Activated CD4-positive, alpha-beta T cell treated with anti-CD3 and anti-CD28 coated beads, Interleukin-2, amount 50 U/mL, for 48 hours (primary cell): ENCODE measurements at regions not wholly inside any gene's neighbourhood (a gene's known extent, or its start where the extent isn't known, plus 50 kb on each side); places are given as distances from the start of the nearest gene placed in this dataset.
A peak's percentile ranks its signal among the peaks of the same experiment; 100 is the strongest.

ENCODE experiments used
- DNase-seq, 2 experiments: peaks; one replicate each; pipeline ENCODE4 v3.0.0-alpha.2; 2020

DNA sequence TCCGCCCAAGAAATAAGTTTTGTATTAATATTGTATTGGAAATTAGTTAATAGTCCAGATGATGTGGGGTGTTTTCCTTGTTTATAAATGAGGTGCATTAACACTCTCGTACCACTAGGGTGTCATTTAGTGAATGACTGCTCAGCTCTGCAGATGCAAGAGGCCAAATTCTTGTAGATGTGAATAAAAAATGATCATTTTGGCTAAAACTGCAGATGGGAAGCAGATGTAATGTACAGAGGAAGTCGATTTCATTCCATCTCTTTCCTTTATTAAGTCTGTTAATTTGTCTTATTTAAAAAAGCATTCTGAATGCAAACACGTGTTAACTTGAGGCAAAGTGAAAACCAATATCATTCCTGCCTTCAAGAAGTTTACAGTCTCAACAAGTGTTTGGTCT lies 108.1 kb downstream of the DHX15 start:
- no peak for DNase-seq

DNA sequence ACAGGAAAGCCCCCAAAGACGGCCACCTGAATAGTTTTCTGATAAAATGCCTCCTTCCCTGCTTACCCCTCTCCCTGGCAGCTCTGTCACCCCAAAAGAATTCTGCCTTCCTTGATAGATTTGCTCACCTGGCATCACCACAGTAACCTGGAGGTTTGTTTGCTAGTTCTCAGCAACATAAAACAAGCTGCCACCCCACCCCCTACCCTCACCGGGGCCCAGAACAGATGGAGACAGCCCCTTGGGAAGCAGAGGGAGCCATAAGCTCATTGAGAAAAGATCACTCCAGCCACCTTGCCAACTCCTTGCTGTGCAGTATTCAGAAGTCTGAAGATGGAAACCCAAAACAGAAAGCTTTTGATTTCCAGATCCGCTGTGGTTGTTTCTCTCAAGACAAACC lies 108.6 kb downstream of the DHX15 start:
- DNase-seq, result no peak

- peak in 1 of 2 experiments; percentile 1 for DNase-seq
Observed at GRCh38 chr4:24473309-24473721, 111.0 kb downstream of the DHX15 start.

- DNase-seq, result peak; percentile 56 to 65
Observed at GRCh38 chr4:24472514-24473308, 111.6 kb downstream of the DHX15 start.

- DNase-seq, result peak in 1 of 2 experiments; percentile 10
Observed at GRCh38 chr4:24472161-24472510, 112.2 kb downstream of the DHX15 start.

DNA sequence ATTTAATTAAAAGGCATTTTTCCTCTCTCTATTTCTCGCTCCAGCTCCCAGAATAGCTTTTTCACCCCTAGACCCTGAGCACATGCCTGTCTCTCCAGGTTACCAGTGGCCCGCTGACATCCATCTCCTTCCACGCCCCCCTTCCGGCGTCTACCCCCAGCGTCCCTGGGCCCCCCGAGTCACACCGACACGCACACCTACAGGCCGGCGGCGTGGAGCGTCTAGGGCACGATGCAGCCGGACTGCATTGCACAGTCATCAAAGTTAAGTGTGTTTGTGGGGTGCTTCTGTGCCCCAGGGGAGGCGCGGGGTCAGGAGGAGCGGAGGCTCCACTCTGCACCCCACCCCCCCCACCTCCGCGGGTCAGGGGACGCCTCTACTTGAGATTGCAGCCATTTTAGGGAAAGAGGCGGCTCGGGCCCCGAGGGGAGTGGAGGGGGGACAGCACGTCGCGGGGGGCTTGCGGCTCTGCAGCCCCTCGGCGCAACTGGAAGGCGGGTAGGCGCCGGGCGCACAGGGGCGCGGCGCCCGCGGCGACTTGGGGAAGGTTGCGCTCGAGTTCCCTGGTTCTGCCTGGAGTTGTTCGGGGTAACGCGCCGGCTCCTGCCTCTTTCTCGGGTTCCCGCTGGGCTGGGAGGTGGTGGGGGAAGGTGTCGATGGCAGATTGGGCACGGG lies 112.7 kb downstream of the DHX15 start:
- DNase-seq, result peak; percentile 11 to 21

DNA sequence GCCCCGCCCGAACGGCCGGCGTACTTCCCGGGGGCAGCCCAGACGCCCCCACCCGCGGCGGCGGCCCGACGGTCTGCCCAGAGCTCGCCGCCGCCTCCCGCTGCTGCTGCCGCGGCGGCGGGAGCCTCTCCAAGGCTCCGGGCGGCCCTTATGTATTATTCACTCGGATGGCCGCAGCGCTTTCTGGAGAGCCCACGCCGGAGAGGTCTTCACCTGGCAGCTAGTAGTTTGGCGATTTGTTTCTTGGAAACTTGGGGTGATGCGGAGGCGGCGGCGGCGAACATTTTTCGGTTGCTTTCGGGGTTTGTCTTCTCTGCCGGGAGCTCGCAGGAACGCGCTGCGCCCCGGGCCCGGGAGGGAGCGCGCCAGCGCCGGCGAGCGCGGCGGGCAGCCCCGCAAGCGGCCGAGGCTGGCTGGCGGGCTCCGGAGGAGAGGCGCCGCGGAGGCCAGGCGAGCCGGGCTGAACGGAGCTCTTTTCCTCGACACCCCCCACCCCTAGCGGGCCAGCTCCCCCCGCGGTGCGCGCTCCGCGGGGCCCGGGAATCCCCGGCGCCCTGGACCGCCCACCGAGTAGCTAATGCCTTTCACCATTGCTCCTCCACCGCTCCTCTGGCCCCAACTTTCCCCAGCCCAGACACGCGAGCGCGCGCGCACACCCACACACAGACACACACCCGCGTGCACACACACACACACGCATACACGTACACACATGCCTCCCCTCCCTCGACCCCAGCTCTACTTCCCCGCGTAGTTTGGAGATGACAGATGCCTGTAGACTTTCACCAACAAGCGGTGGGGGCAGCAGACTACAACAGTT lies 113.5 kb downstream of the DHX15 start:
- DNase-seq, result peak; percentile 27 to 48

DNA sequence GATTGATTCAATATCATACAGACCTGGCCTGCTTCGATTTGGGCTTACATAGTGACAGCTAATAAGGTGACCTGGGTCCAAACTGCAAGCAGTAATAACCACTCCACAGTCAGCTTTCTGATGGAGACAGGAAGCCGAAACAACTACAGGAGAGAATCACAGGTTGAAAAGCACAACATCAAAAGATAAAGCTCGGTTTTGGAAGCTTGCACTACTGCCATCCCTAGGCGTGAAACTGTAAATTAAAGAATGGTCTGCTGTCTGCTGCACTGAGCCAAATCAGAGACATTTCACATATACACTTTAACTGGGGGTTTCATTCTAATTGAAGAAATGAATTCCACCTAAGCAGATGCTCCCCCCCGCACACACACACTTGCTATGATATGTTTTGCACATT lies 116.3 kb downstream of the DHX15 start:
- DNase-seq, result no peak

GRCh38 chr4:24464566-24464965 lies 119.8 kb downstream of the DHX15 start:
- DNase-seq, result no peak

DNA sequence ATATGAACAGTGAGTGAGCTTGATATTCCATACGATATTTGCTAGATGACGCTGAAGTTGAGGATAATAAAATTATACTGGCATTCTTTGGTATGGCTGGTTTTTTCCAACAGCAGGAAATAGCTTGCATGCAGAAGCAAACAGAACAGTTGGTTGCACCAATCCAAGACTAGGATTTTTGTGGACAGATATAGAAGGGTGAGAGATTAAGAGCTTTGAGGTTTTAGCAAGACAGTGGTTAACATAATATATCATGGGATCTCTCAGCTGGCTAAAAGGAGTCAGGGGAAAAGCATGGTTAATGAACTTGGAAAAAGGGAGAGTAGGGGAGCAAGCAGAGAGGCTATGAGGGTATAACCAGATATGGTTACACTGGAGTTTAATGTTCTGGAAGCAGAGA lies 127.9 kb downstream of the DHX15 start:
- DNase-seq, result no peak

- no peak for DNase-seq
Observed at GRCh38 chr4:24453951-24454350, 130.4 kb downstream of the DHX15 start.

GRCh38 chr4:24451870-24452269 lies 132.5 kb downstream of the DHX15 start:
- no peak for DNase-seq

DNA sequence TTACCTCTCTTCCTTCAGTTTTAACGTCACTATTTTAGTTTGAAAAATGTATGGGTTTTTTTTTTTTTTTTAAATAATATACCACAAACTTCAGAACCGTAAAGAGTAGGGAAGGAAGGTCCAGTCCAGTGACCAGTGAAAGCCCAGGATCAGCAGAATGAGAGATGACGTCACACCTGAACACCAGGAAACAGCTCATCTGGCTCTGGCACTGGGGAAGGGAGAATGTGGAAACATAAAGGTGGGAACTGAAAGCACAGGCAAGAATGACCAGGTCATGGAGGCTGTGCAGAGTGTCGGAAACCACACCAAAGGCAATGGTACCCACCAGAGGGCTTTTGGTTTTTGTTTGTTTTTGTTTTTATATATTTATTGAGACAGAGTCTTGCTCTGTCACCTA lies 141.2 kb downstream of the DHX15 start:
- no peak for DNase-seq

- DNase-seq, result no peak
Observed at GRCh38 chr4:24440765-24441164, 143.6 kb downstream of the DHX15 start.

DNA sequence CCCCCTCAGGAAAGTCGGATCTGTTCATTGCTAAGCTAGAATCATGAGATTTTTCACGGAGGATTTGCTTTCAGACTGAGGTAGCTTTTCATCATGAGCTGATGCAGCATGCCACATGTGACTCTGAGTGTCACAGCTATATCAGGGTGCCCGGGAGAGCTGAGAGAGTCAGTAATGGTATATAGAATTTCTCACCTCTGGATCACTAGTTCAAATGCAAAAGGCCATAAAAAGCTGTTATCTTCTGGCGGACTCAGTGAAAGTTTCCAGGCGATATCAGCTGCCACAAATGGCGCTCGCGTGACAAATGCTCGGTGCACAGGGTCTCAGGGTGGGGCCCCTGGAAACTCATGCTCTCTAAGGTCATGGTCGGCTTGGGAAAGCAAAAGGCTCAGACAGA lies 150.1 kb downstream of the DHX15 start:
- DNase-seq, result no peak

DNA sequence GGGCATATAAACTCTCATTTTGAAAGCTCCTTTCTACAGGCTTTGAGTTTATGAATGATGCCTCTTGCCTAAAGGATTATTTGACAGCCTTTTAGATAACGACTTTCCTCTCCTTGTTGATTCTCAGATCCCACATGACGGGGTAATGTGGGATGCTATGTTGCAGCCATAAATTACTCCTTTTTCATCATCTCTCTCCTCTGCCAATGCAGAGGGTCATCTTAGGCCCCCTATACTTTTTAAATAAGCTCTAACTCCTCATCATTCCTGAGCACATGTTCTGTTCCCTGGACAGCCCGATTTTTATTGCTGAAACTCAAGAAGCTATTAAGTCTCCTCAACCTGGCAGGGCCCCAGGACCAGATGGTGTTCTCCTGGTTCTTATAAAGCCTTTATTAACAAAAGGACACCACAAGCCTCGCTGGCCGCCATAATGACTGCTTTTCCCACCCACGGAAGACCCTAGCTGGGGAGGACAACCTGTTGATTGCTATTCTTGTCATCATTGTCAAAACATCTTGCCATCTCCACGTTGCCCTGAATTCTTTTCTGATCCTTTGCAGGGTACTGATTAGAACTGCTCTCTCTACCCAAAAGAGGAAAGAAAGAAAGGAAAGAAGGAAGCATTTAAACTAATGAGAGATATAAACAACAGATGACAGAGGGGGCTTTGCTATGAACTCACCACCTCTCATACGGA lies 150.7 kb downstream of the DHX15 start:
- DNase-seq, result no peak

DNA sequence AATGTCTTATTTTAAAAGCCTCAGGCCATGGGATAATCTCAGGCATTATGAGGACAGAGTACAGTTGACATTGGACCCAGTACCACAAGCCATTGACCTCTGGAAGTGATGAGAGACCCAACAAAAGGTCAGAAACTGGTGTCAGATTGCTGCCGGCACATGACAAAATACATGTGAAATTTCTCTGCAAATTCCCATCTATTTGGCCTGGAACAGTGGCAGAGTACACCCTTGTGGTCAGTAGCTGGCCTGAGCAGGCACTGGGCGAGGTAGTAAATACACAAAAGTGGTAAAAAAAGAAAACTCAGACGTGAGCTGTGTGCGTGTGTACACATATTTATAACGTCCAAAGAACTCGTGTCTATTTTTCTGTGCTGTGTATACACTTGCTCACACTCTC lies 155.5 kb downstream of the DHX15 start:
- DNase-seq, result no peak

DNA sequence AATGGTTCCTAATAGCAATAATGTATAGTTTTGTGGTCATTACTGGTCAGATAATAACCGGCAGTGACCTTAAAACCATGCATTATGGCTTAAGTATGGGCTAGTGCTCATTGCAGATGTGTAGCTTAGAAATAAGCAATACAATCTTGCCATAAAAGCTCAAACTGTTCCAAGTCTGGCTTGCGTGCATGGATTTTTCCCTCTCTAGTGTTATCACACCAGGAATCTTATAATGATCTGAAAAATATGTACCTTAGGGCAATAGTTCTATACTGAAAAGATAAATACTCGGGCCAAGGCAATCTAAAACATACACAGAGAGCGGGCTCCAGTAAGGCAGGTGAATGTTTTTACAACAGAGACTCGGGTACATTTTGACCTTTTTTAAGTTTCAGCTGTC lies 157.8 kb downstream of the DHX15 start:
- no peak for DNase-seq

GRCh38 chr4:24425863-24426262 lies 158.5 kb downstream of the DHX15 start:
- DNase-seq, result no peak

DNA sequence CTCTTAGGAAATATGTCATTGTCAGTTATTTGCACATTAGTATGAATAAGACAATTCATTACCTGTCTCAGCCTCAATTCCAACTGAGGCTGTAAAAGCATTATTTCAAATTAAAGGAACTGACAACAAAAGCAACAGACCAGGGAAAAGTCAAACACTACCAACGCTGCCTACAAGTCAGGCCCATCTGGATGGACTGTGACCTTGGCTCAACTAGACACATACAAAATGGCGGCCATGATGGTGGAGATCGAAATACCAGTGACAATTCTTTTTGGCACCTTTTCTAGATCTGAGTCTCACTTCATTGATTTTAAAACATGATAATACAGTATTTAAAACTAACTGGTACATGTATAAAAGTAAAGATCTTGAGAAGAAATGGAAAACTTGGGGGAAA lies 160.7 kb downstream of the DHX15 start:
- no peak for DNase-seq

DNA sequence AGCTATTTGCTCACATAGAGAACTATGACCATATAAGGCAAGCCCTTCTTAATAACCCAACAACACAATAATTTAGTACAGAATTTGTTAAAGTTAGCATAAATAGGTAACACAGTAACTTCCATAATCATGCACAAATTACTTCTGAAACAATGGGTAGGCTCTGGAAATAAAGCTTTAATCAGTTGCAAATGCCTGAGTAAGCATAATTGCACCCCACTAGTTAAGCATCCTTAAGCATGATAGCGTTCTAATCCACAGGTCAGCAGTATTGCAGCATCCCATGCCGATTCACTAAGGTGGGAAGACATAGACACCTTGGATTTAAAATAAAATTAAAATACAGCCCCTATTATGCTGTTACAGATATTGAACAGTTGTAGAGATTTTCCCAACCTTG lies 161.7 kb downstream of the DHX15 start:
- DNase-seq, result no peak

GRCh38 chr4:24419181-24420034 lies 164.9 kb downstream of the DHX15 start:
- peak; percentile 75 to 78 for DNase-seq
